NAMALWA (cell line): ENCODE measurements at regions not wholly inside any gene's neighbourhood (a gene's known extent, or its start where the extent isn't known, plus 50 kb on each side); places are given as distances from the start of the nearest gene placed in this dataset.
"Not testable (repeated sequence)": the region's sequence is repeated elsewhere in the genome, so short reads cannot be mapped to it uniquely, and the experiment has no call there.

Source experiments
- DNase-seq: peaks from one replicate; pipeline ENCODE4 v3.0.0-alpha.2; 2015; ENCODE audit warnings: low spot score

DNA sequence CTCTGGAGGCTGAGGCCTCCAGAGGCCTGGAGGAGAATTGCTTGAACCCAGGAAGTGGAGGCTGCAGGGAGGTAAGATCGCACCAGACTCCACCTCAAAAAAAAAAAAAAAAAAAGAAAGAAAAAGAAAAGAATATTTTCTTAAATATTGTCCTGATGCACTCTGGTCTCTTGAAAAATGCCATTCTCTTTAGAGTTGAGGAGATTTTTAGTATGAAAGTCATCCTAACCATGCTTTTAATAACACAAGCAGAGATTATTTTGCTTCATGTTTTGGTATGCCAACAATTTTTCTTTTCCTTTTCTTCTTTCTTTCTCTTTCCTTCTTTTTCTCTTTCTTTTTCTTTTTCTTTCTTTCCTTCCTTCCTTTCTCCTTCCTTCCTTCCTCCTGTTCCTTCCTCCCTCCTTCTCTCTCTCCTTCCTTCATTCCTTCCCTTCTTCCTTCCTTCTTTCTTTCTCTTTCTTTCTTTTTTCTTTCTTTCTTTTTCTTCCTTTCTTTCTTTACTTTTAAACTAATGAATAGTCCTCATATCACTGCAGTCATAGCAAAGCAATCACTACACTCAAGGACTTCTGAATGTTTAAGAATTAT lies 116.9 kb upstream of the CCNH start:
- DNase-seq = no peak

GRCh38 chr5:87526131-87526530 lies 113.4 kb upstream of the CCNH start:
- no peak for DNase-seq

DNA sequence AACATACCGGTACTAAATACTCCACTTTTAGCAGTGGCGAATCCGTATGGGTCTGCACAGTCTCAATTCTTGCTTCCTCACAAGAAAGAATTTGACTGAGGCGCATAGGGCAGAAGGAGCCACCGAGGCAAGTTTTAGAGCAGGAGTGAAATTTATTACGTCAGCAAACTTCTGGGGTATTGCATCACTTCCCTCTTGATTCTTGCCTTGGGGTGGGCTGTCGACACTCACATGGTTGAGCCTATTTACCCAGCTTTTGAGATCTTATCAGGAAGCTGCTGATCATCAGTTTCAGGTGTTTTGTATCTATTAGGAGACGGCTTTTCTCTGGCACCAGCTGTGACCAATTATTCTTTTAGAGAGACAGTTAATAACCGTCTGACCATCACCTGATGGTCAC lies 111.5 kb upstream of the CCNH start:
- DNase-seq = no peak

- not testable (repeated sequence) for DNase-seq
Measured at GRCh38 chr5:87511778-87512177, 99.0 kb upstream of the CCNH start.

GRCh38 chr5:87503004-87503403 lies 90.3 kb upstream of the CCNH start:
- no peak for DNase-seq

DNA sequence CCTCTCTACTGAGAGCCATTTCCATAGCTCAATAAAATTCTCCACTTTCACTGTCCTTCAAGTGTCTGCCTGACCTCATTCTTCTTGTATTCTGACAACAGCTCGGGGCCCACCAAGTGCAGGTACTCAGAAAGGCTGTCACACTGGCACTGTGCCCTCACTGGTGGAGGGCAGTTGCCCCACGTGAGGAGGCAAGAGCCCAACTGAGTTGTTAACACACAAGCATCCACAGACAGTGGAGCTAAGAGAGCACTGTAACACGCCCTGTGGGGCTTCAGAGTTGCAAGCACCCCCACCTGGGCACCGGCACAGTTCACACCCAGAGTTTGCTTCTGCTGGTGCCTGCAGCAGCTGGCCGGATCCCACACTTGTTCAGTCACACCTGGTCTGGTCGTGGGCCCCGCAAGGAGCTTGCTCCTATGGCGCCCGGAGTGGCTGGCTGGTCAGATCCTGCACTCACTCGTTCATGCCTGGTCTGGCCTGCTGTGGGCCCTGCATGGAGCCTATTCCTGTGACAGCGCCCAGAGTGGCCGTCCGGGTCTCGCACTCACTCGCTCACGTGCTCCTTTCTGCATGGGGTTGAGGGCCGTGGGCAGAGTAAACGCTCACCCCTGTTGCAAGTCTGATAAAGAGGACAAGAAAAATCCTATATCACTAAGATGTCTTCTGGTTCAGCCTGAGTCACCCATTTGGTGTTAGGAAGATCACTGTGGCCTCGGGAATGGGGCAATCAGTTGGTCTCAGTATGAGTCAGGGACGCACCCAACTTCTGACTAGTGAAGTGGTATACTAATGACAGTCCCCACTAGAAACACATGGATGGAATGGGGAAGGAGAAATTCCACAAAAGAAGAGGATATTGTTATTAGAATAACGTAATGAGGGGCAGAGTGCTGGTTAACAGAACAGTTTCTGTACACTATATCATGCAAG lies 87.0 kb upstream of the CCNH start:
- no peak for DNase-seq
